Renal cortex interstitium (tissue), 11 donors: ENCODE measurements at regions not wholly inside any gene's neighbourhood (a gene's known extent, or its start where the extent isn't known, plus 50 kb on each side); places are given as distances from the start of the nearest gene placed in this dataset.

ENCODE experiments used
- DNase-seq, 11 donors: peaks; one replicate each; pipeline ENCODE4 v3.0.0-alpha.2; 2013; ENCODE audit warnings: low read depth in 9 of 11, low spot score in 4 of 11; ENCODE audit errors: extremely low read depth in 1 of 11

GRCh38 chr1:4932311-4933030, 278.1 kb downstream of the AJAP1 start:
- DNase-seq: no peak

GRCh38 chr1:4931486-4931885, 277.1 kb downstream of the AJAP1 start:
- DNase-seq: no peak

GRCh38 chr1:4928186-4928585, 273.8 kb downstream of the AJAP1 start:
- DNase-seq: no peak

- no peak for DNase-seq
Measured at GRCh38 chr1:4924356-4924755, 269.9 kb downstream of the AJAP1 start.

GRCh38 chr1:4916610-4917009, 262.2 kb downstream of the AJAP1 start:
- DNase-seq: no peak

- DNase-seq: no peak
Measured at GRCh38 chr1:4915154-4915553, 260.7 kb downstream of the AJAP1 start.

- DNase-seq: peak in 4 of 11 donors; percentile 2 to 15 (median 7)
Measured at GRCh38 chr1:4908486-4908885, 254.1 kb downstream of the AJAP1 start.

GRCh38 chr1:4894566-4894965, 240.2 kb downstream of the AJAP1 start:
- peak in 1 of 11 donors; percentile 11 for DNase-seq

GRCh38 chr1:4880626-4881025, 226.2 kb downstream of the AJAP1 start:
- DNase-seq: peak in 1 of 11 donors; percentile 2

GRCh38 chr1:4877426-4877825, 223.0 kb downstream of the AJAP1 start:
- no peak for DNase-seq

- DNase-seq: no peak
Measured at GRCh38 chr1:4871373-4871772, 217.0 kb downstream of the AJAP1 start.

- DNase-seq: no peak
Measured at GRCh38 chr1:4868521-4868920, 214.1 kb downstream of the AJAP1 start.

- DNase-seq: no peak
Measured at GRCh38 chr1:4856396-4856795, 202.0 kb downstream of the AJAP1 start.

GRCh38 chr1:4854367-4854766, 200.0 kb downstream of the AJAP1 start:
- no peak for DNase-seq

GRCh38 chr1:4853904-4854303, 199.5 kb downstream of the AJAP1 start:
- no peak for DNase-seq

GRCh38 chr1:4851385-4852065, 197.1 kb downstream of the AJAP1 start:
- peak in 2 of 11 donors; percentile 8 to 29 for DNase-seq

GRCh38 chr1:4848431-4848830, 194.0 kb downstream of the AJAP1 start:
- no peak for DNase-seq

GRCh38 chr1:4847711-4848110, 193.3 kb downstream of the AJAP1 start:
- DNase-seq: no peak
